ENCODE measurements at regions not wholly inside any gene's neighbourhood (a gene's known extent, or its start where the extent isn't known, plus 50 kb on each side); places are given as distances from the start of the nearest gene placed in this dataset.

DNA sequence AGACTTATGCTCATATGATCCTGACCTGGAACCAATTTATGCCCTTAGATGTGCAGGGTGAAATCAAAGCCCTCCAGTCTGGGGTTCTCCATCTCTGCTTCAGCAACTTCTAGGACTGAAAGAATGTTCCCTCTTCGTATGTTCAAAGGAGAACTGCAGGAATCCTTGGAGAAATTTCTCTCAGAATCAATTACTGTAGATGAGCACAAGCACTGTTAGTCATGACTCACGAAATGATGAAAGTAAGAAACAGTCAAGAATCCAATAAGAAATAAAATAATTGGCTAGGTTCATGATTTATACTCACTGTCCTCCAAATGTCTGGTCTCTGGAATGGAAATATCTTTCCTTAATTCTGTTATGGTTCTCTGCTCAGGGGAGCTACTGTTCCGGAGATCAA lies 348.2 kb downstream of the PDGFC start:
- DNase-seq (no peak), ATAC-seq (no peak)
- no peaks in the 10 kb centered on the region for H3K27me3 ChIP-seq
- H3K4me1 ChIP-seq: no peaks in the 10 kb centered on the region
- intact Hi-C loops (cut with DNase I; ENCODE audit: low total_unique reads) (no loop called here), in situ Hi-C loops (cut with MboI; ENCODE audit: low sequenced_read_pairs in 4 of 4) (no loop called here)
- no peaks in the 10 kb centered on the region for H3K36me3 ChIP-seq
- H3K27ac ChIP-seq: no peak overlapping the region
- no peaks in the 10 kb centered on the region for H3K9me3 ChIP-seq
- TF ChIP-seq, protein P1, sequence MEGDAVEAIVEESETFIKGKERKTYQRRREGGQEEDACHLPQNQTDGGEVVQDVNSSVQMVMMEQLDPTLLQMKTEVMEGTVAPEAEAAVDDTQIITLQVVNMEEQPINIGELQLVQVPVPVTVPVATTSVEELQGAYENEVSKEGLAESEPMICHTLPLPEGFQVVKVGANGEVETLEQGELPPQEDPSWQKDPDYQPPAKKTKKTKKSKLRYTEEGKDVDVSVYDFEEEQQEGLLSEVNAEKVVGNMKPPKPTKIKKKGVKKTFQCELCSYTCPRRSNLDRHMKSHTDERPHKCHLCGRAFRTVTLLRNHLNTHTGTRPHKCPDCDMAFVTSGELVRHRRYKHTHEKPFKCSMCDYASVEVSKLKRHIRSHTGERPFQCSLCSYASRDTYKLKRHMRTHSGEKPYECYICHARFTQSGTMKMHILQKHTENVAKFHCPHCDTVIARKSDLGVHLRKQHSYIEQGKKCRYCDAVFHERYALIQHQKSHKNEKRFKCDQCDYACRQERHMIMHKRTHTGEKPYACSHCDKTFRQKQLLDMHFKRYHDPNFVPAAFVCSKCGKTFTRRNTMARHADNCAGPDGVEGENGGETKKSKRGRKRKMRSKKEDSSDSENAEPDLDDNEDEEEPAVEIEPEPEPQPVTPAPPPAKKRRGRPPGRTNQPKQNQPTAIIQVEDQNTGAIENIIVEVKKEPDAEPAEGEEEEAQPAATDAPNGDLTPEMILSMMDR (IDR thresholded peaks at IDR 0.05 in 4 of 5, conservative IDR thresholded peaks at IDR 0.05 in 1 of 5): no peak
- no peak for TF ChIP-seq POLR2A (IDR thresholded peaks at IDR 0.05)
- no peak overlapping the region for H3K4me3 ChIP-seq

DNA sequence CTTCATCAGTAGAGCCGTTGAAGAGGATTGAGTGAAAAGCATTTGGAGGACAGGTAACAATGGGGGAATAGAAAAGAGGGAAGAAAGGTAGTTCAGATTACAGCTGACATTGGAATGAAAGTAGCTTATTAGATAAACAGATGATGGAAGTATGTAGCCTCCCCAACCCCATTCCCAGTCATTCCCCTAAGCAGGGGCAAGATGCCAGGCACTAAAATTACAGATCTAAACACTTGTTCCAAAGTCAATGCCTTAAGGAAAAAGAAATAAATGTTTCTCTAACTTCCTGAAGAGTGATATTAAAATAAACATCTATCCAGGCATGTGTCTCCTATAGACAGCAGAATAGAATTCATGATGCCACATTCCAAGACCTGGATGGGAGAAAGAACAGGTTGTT lies 350.8 kb downstream of the PDGFC start:
- Histone ChIP-seq H3K27ac (no peak overlapping the region), H3K4me3 (no peak overlapping the region), H3K27me3 (no peaks in the 10 kb centered on the region), H3K36me3 (no peaks in the 10 kb centered on the region), H3K4me1 (no peaks in the 10 kb centered on the region), H3K9me3 (no peaks in the 10 kb centered on the region)
- intact Hi-C loops (cut with DNase I; ENCODE audit: low total_unique reads): no loop called here
- in situ Hi-C loops (cut with MboI; ENCODE audit: low sequenced_read_pairs in 4 of 4): no loop called here
- DNase-seq (no peak), ATAC-seq (no peak)
- TF ChIP-seq, protein P1 (IDR thresholded peaks at IDR 0.05 in 4 of 5, conservative IDR thresholded peaks at IDR 0.05 in 1 of 5): no peak
- no peak for TF ChIP-seq POLR2A (IDR thresholded peaks at IDR 0.05)

DNA sequence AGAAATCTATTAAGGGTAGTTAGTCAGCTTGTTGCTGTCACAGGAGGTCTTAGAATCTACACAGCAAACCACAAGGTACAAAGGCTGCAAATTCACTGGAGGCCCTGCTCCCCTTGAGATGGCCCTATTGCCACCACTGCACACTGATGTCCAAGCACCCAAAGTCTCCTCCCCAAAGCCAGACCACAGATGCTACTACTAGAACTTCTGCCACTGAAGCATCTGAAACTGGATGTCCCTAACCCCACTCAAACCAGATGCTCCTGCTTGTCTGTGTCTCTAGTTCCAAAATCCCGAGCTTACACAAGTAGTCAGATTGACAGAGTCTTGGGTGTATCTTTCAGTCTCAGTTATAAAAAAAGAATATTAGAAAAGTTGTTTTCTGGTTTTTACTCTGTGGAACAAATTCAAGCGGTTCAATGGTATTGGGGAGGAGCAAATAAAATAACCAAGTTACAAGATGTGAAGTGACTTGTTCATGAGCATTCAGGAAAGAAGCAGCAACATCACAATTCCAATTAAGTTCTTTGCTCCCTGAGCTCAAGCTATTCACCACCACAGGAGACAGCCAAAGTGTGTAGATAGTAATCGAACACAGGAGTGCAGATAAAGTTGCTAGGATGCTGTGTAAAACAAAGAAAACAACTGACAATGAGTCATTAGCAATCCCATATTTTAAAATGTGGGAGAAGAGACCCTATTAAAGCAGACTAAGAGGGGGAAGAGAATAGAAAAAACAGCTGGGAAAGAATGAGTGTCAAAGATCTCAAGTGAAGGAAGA lies 352.3 kb downstream of the PDGFC start:
- no peaks in the 10 kb centered on the region for H3K9me3 ChIP-seq
- no peaks in the 10 kb centered on the region for H3K36me3 ChIP-seq
- intact Hi-C loops (cut with DNase I; ENCODE audit: low total_unique reads): no loop called here
- DNase-seq (no peak), ATAC-seq (no peak)
- no peaks in the 10 kb centered on the region for H3K27me3 ChIP-seq
- H3K27ac ChIP-seq: no peak overlapping the region
- no peaks in the 10 kb centered on the region for H3K4me1 ChIP-seq
- TF ChIP-seq, protein P1 (IDR thresholded peaks at IDR 0.05 in 4 of 5, conservative IDR thresholded peaks at IDR 0.05 in 1 of 5): no peak
- no peak for TF ChIP-seq POLR2A (IDR thresholded peaks at IDR 0.05)
- in situ Hi-C loops (cut with MboI; ENCODE audit: low sequenced_read_pairs in 4 of 4): no loop called here
- H3K4me3 ChIP-seq: no peak overlapping the region

DNA sequence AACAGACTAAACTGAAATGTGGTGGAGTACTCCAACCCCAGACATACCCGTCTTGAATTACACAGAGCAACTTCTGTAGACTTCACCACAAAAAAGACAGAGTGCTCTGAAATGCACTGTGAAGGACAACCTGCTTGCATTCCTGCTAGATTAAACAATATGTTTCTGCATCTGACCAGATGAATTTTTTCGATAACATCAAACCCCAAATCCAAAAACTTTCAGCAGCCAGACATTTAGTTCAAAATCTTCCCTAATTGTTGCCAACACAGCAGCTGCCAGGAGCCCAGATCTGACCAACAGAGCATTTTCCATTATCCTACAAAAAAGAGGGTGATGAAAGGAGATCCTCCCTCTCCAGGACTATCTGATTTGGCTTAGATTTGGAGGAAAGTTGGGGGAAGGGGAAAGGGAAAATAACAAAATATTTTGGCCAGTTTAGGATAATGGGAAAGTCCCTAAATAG lies 356.5 kb downstream of the PDGFC start:
- H3K27ac ChIP-seq: no peak overlapping the region
- intact Hi-C loops (cut with DNase I; ENCODE audit: low total_unique reads) (no loop called here), in situ Hi-C loops (cut with MboI; ENCODE audit: low sequenced_read_pairs in 4 of 4) (no loop called here)
- H3K36me3 ChIP-seq: no peaks in the 10 kb centered on the region
- ATAC-seq: no peak
- no peaks in the 10 kb centered on the region for H3K27me3 ChIP-seq
- no peaks in the 10 kb centered on the region for H3K4me1 ChIP-seq
- no peak overlapping the region for H3K4me3 ChIP-seq
- DNase-seq: no peak
- TF ChIP-seq, protein P1 (IDR thresholded peaks at IDR 0.05 in 4 of 5, conservative IDR thresholded peaks at IDR 0.05 in 1 of 5): no peak
- no peak for TF ChIP-seq POLR2A (IDR thresholded peaks at IDR 0.05)
- no peaks in the 10 kb centered on the region for H3K9me3 ChIP-seq

Data from gastrocnemius medialis (tissue), 4 donors.